Hepatocyte (in vitro differentiated cells): ENCODE measurements at regions not wholly inside any gene's neighbourhood (a gene's known extent, or its start where the extent isn't known, plus 50 kb on each side); places are given as distances from the start of the nearest gene placed in this dataset.

Experiments used
- CTCF ChIP-seq: fragments of 200-600 bp; sonication (generic); IDR thresholded peaks from 2 replicates; pipeline ENCODE4 v1.5.1; 2016; ENCODE audit warnings: antibody characterized with exemption, mild to moderate bottlenecking; ENCODE audit not compliant: poor library complexity
- EZH2 ChIP-seq: fragments of 200-600 bp; sonication (generic); IDR thresholded peaks from 2 replicates; pipeline ENCODE4 v1.6.1; 2016; ENCODE audit warnings: antibody characterized with exemption, mild to moderate bottlenecking, borderline replicate concordance

- TF ChIP-seq EZH2 = no peak
- no peak for TF ChIP-seq CTCF
Observed at GRCh38 chr3:161975201-161975600, 478.6 kb downstream of the OTOL1 start.
